LNCAP (cell line): ENCODE measurements at regions not wholly inside any gene's neighbourhood (a gene's known extent, or its start where the extent isn't known, plus 50 kb on each side); places are given as distances from the start of the nearest gene placed in this dataset.

ENCODE experiments used
- CTCF ChIP-seq: fragments of 450-650 bp; IDR thresholded peaks from 2 replicates; pipeline ENCODE4 v1.5.1; 2017; ENCODE audit warnings: mild to moderate bottlenecking

GRCh38 chr9:120212853-120213200 is 367.1 kb downstream of the CDK5RAP2 start:
- TF ChIP-seq CTCF: no peak

GRCh38 chr9:120212153-120212852 is 367.7 kb downstream of the CDK5RAP2 start:
- TF ChIP-seq CTCF: no peak

GRCh38 chr9:120210274-120210673 is 369.7 kb downstream of the CDK5RAP2 start:
- TF ChIP-seq CTCF: no peak

- TF ChIP-seq CTCF: no peak
Measured at GRCh38 chr9:120202856-120203654, 376.9 kb downstream of the CDK5RAP2 start.

GRCh38 chr9:120198027-120198426 is 381.9 kb downstream of the CDK5RAP2 start:
- no peak for TF ChIP-seq CTCF

- TF ChIP-seq CTCF: no peak
Measured at GRCh38 chr9:120197605-120198004, 382.4 kb downstream of the CDK5RAP2 start.

- TF ChIP-seq CTCF: no peak
Measured at GRCh38 chr9:120191141-120191540, 388.8 kb downstream of the CDK5RAP2 start.
